A549 (cell line): ENCODE measurements at regions not wholly inside any gene's neighbourhood (a gene's known extent, or its start where the extent isn't known, plus 50 kb on each side); places are given as distances from the start of the nearest gene placed in this dataset.

ENCODE experiments used
- ATAC-seq, 2 experiments: fragments of 200-7000 bp in 1 of 2; fragments of >200 bp in 1 of 2; cut with Nextera tagmentation in 1 of 2; cut with Tn5 transposase in 1 of 2; 3 replicates each; pipeline versions ENCODE4 v1.8.0 to v1.9.1; 2018 to 2020; ENCODE audit warnings: mild to moderate bottlenecking in 1 of 2, moderate library complexity in 1 of 2
- CTCF ChIA-PET: fragments of 300-600 bp; sonication (Branson Sonifier 250); formaldehyde crosslinking; extraction: SDS; loops from one replicate; lab custom pipeline; 2021; ENCODE audit warnings: antibody characterized with exemption, inconsistent platforms; lab: Yijun Ruan, JAX
- POLR2A ChIA-PET: fragments of 350-600 bp; formaldehyde crosslinking; extraction: SDS; loops from one replicate; lab custom pipeline; 2021; ENCODE audit warnings: antibody characterized with exemption, inconsistent platforms; lab: Yijun Ruan, JAX
- DNase-seq, 2 experiments: peaks; one replicate each; pipeline versions ENCODE4 v3.0.0 to v3.0.0-alpha.2; 2011 to 2016; ENCODE audit warnings: low read depth in 1 of 2, low spot score in 1 of 2
- FAIRE-seq: peaks from 2 replicates; lab custom pipeline; 2011; peaks lifted over from hg19 to GRCh38; lab: Jason Lieb, UNC
- H3K27ac ChIP-seq, 2 experiments: fragments of >200 bp; sonication (Bioruptor Twin); formaldehyde crosslinking; 3 replicates each; pipeline ENCODE4 v1.5.1; 2016 to 2017
- H3K4me1 ChIP-seq: fragments of >200 bp; sonication (Bioruptor Twin); formaldehyde crosslinking; 3 replicates; pipeline ENCODE4 v1.6.1; 2016
- H3K4me2 ChIP-seq: fragments of >200 bp; sonication (Bioruptor Twin); formaldehyde crosslinking; 3 replicates; pipeline ENCODE4 v1.6.1; 2016
- H3K4me3 ChIP-seq: fragments of >200 bp; sonication (Bioruptor Twin); formaldehyde crosslinking; 3 replicates; pipeline ENCODE4 v1.5.1; 2016
- H3K9me3 ChIP-seq: fragments of >200 bp; sonication (Bioruptor Twin); formaldehyde crosslinking; 3 replicates; pipeline ENCODE4 v1.6.1; 2016
- BHLHE40 ChIP-seq: IDR thresholded peaks from 2 replicates; pipeline ENCODE4 v1.6.1; 2012; ENCODE audit warnings: low read depth, low read length, inconsistent platforms
- CBX8 ChIP-seq: fragments of 200-600 bp; sonication (generic); IDR thresholded peaks from 2 replicates; pipeline ENCODE4 v1.6.1; 2016
- EHMT2 ChIP-seq: fragments of 200-600 bp; sonication (generic); IDR thresholded peaks from 2 replicates; pipeline ENCODE4 v1.6.1; 2016; ENCODE audit warnings: antibody characterized with exemption, low read depth, mild to moderate bottlenecking, moderate library complexity
- ELK1 ChIP-seq: fragments of 150-350 bp; IDR thresholded peaks from 2 replicates; pipeline ENCODE4 v1.6.1; 2014; ENCODE audit warnings: low read depth, mild to moderate bottlenecking, low read length
- FOSL2 ChIP-seq, 2 experiments: fragments of 450-650 bp in 1 of 2; fragments of >200 bp in 1 of 2; sonication (Bioruptor Twin) in 1 of 2; formaldehyde crosslinking; IDR thresholded peaks; 2 replicates each; pipeline versions ENCODE4 v1.5.0 to v1.6.1; 2016 to 2020; ENCODE audit warnings: mild to moderate bottlenecking in 1 of 2, moderate library complexity in 1 of 2
- FOXS1 ChIP-seq: fragments of 250-450 bp; sonication (Bioruptor Pico); IDR thresholded peaks from 2 replicates; pipeline ENCODE4 v1.5.0; 2020; ENCODE audit warnings: mild to moderate bottlenecking, moderate library complexity
- JUNB ChIP-seq: fragments of >200 bp; sonication (Bioruptor Twin); formaldehyde crosslinking; IDR thresholded peaks from 2 replicates; pipeline ENCODE4 v1.6.1; 2016
- KDM5A ChIP-seq: fragments of 200-600 bp; sonication (generic); IDR thresholded peaks from 2 replicates; pipeline ENCODE4 v1.6.1; 2016; ENCODE audit warnings: antibody characterized with exemption, mild to moderate bottlenecking
- MAFK ChIP-seq: fragments of 450-650 bp; IDR thresholded peaks from 2 replicates; pipeline ENCODE4 v1.6.1; 2014; ENCODE audit not compliant: partially characterized antibody
- MAX ChIP-seq: IDR thresholded peaks from 2 replicates; pipeline ENCODE4 v1.6.1; 2012
- MAZ ChIP-seq: fragments of 150-350 bp; IDR thresholded peaks from 2 replicates; pipeline ENCODE4 v1.6.1; 2014; ENCODE audit warnings: antibody characterized with exemption, low read depth, low read length, borderline replicate concordance
- NPAS2 ChIP-seq: fragments of 250-450 bp; sonication (Bioruptor Pico); IDR thresholded peaks from 2 replicates; pipeline ENCODE4 v1.8.0; 2022; ENCODE audit warnings: mild to moderate bottlenecking, moderate library complexity, borderline replicate concordance
- NR3C1 ChIP-seq: fragments of >200 bp; sonication (Bioruptor Twin); formaldehyde crosslinking; IDR thresholded peaks from 3 replicates; pipeline ENCODE4 v1.6.1; 2017
- PBX3 ChIP-seq: IDR thresholded peaks from 2 replicates; pipeline ENCODE4 v1.6.1; 2012
- PHF8 ChIP-seq: fragments of 200-600 bp; sonication (generic); IDR thresholded peaks from 2 replicates; pipeline ENCODE4 v1.6.1; 2016; ENCODE audit warnings: low read depth, mild to moderate bottlenecking, antibody characterized with exemption, moderate library complexity, borderline replicate concordance
- POLR2AphosphoS2 ChIP-seq: conservative IDR thresholded peaks from 2 replicates; pipeline ENCODE4 v1.6.1; 2012; ENCODE audit warnings: low read length, improper control_type of control experiment, inconsistent platforms
- REST ChIP-seq: fragments of 200-600 bp; sonication (generic); IDR thresholded peaks from 2 replicates; pipeline ENCODE4 v1.6.1; 2016; ENCODE audit warnings: antibody characterized with exemption, mild to moderate bottlenecking, moderate library complexity
- RNF2 ChIP-seq: fragments of 200-600 bp; sonication (generic); IDR thresholded peaks from 2 replicates; pipeline ENCODE4 v1.6.1; 2016; ENCODE audit warnings: low read depth, mild to moderate bottlenecking, antibody characterized with exemption, moderate library complexity, borderline replicate concordance
- SMC3 ChIP-seq: fragments of >200 bp; sonication (Bioruptor Twin); formaldehyde crosslinking; IDR thresholded peaks from 3 replicates; pipeline ENCODE4 v1.6.1; 2018; ENCODE audit warnings: inconsistent platforms
- TP53 ChIP-seq: fragments of 250-450 bp; sonication (Bioruptor Pico); IDR thresholded peaks from 2 replicates; pipeline ENCODE4 v1.5.0; 2021; ENCODE audit warnings: mild to moderate bottlenecking, moderate library complexity
- ZC3H11A ChIP-seq: fragments of 450-650 bp; IDR thresholded peaks from 2 replicates; pipeline ENCODE4 v1.6.1; 2014; ENCODE audit warnings: antibody characterized with exemption, mild to moderate bottlenecking
- WGBS: methylation state at CpG from one replicate; pipeline ENCODE4 v1.1.6; 2017; ENCODE audit errors: missing lambda C conversion rate; 5-methylcytosine and 5-hydroxymethylcytosine counted together

GRCh38 chr10:60595852-60596251 lies 182.4 kb upstream of the CDK1 start:
- ATAC-seq: no peak
- FAIRE-seq: no peak

GRCh38 chr10:60594476-60595051 lies 183.7 kb upstream of the CDK1 start:
- H3K4me1 ChIP-seq: 0 out of 3 replicates have a peak, but pooled peaks cover 3% of the 10 kb centered on the region
- no peak overlapping the region for H3K4me2 ChIP-seq
- FAIRE-seq: no peak
- H3K27ac ChIP-seq: no peak overlapping the region
- peak in 1 of 2 experiments; percentile 14 for DNase-seq
- ATAC-seq: peak in 1 of 2 experiments; percentile 69; a peak in 3 of 6 replicates
- CTCF ChIA-PET: no interaction called here
- no peak overlapping the region for H3K4me3 ChIP-seq
- TF ChIP-seq BHLHE40 (no peak), MAFK (peak; percentile 65)
- TF ChIP-seq, all 56 proteins: peak for 1
- WGBS: 15% methylated on average over 1 of the region's 1 CpG
- POLR2A ChIA-PET: no interaction called here
- H3K9me3 ChIP-seq: no peaks in the 10 kb centered on the region

More at GRCh38 chr10:60595852-60596251, 182.4 kb upstream of the CDK1 start:
- 0 out of 3 replicates have a peak, but pooled peaks cover 3% of the 10 kb centered on the region for H3K4me1 ChIP-seq
- DNase-seq: no peak
- WGBS: 69% methylated on average over 3 of the region's 3 CpGs
- H3K9me3 ChIP-seq: no peaks in the 10 kb centered on the region
- H3K4me3 ChIP-seq: no peak overlapping the region
- no peak overlapping the region for H3K4me2 ChIP-seq
- TF ChIP-seq TP53 (CRISPR knock-in tag) (no peak), FOSL2 (IDR thresholded peaks at IDR 0.05) (no peak), FOSL2 (CRISPR knock-in tag; IDR thresholded peaks at IDR 0.05) (no peak), NPAS2 (CRISPR knock-in tag) (no peak), MAZ (no peak), CBX8 (no peak), FOXS1 (no peak), SMC3 (no peak), POLR2AphosphoS2 (no peak), NR3C1 (no peak), PHF8 (no peak), ZC3H11A (no peak), ELK1 (no peak), PBX3 (no peak), MAFK (no peak), JUNB (no peak), REST (no peak), EHMT2 (no peak)
- ChIA-PET CTCF (no interaction called here), POLR2A (no interaction called here)
- no peak overlapping the region for H3K27ac ChIP-seq

GRCh38 chr10:60591119-60591518 lies 187.2 kb upstream of the CDK1 start:
- CTCF ChIA-PET: no interaction called here
- 0 out of 3 replicates have a peak, but pooled peaks cover 3% of the 10 kb centered on the region for H3K4me1 ChIP-seq
- H3K9me3 ChIP-seq: no peaks in the 10 kb centered on the region
- TF ChIP-seq RNF2: no peak
- TF ChIP-seq ZC3H11A: peak; percentile 47
- TF ChIP-seq KDM5A: no peak
- TF ChIP-seq MAX: no peak
- TF ChIP-seq, all 56 proteins: peak for 1
- no peak overlapping the region for H3K27ac ChIP-seq
- H3K4me3 ChIP-seq: no peak overlapping the region
- POLR2A ChIA-PET: no interaction called here
- FAIRE-seq (no peak), DNase-seq (no peak), ATAC-seq (no peak)
- WGBS: 90% methylated on average over 2 of the region's 2 CpGs
- H3K4me2 ChIP-seq: no peak overlapping the region
